Left colon (tissue), 2 donors: ENCODE measurements at regions not wholly inside any gene's neighbourhood (a gene's known extent, or its start where the extent isn't known, plus 50 kb on each side); places are given as distances from the start of the nearest gene placed in this dataset.

ENCODE experiments used
- ATAC-seq: fragments of 200-7000 bp; cut with Tn5 transposase; one replicate; pipeline ENCODE4 v1.9.1; 2020; ENCODE audit warnings: mild to moderate bottlenecking, moderate library complexity
- DNase-seq, 2 donors: peaks; one replicate each; pipeline ENCODE4 v3.0.0-alpha.2; 2020
- intact Hi-C, 2 donors: fragments of 100-400 bp; cut with DNase I in 1 of 2; cut with micrococcal nuclease in 1 of 2; formaldehyde crosslinking; loops; one replicate each; pipeline versions ENCODE4 v1.11.2 to v1.14.0; 2022; cut with DNase I, micrococcal nuclease
- donor health status: DM: no; HTN: no; CAD: no.
- donor health status: DM: yes; HTN: yes; CAD: no.

- intact Hi-C loops, result no loop called here
- ATAC-seq (no peak), DNase-seq (no peak)
These were observed 720.3 kb upstream of the ID2 start for GRCh38 chr2:7961550-7961949.

- ATAC-seq (no peak), DNase-seq (no peak)
- intact Hi-C loops, result no loop called here
These were observed 719.7 kb upstream of the ID2 start for GRCh38 chr2:7962161-7962560.

- DNase-seq, result no peak
- ATAC-seq, result no peak
- intact Hi-C loops, result no loop called here
These were observed 718.1 kb upstream of the ID2 start for GRCh38 chr2:7963787-7964186.

- intact Hi-C loops, result no loop called here
- DNase-seq (no peak), ATAC-seq (no peak)
These were observed 715.8 kb upstream of the ID2 start for GRCh38 chr2:7966032-7966431.

- DNase-seq (no peak), ATAC-seq (peak; percentile 62)
- intact Hi-C loops, result no loop called here
These were observed 714.0 kb upstream of the ID2 start for GRCh38 chr2:7967707-7968405.

GRCh38 chr2:7969756-7970515, 711.9 kb upstream of the ID2 start:
- no peak for ATAC-seq
- DNase-seq, result no peak

GRCh38 chr2:7971248-7971647, 710.6 kb upstream of the ID2 start:
- intact Hi-C loops, result no loop called here
- no peak for DNase-seq
- ATAC-seq, result no peak

More at GRCh38 chr2:7969756-7970515, 711.9 kb upstream of the ID2 start:
- intact Hi-C loops, result no loop called here

- DNase-seq, result no peak
- no peak for ATAC-seq
- intact Hi-C loops, result no loop called here
These were observed 710.0 kb upstream of the ID2 start for GRCh38 chr2:7971841-7972240.

GRCh38 chr2:7972670-7973069, 709.2 kb upstream of the ID2 start:
- intact Hi-C loops, result no loop called here
- ATAC-seq (no peak), DNase-seq (no peak)

GRCh38 chr2:7973801-7974480, 707.9 kb upstream of the ID2 start:
- ATAC-seq, result no peak
- intact Hi-C loops, result no loop called here
- no peak for DNase-seq

GRCh38 chr2:7974936-7975335, 706.9 kb upstream of the ID2 start:
- no peak for DNase-seq
- intact Hi-C loops, result no loop called here
- no peak for ATAC-seq

GRCh38 chr2:7976206-7976605, 705.6 kb upstream of the ID2 start:
- intact Hi-C loops, result no loop called here
- DNase-seq (no peak), ATAC-seq (no peak)

GRCh38 chr2:7977981-7978380, 703.9 kb upstream of the ID2 start:
- intact Hi-C loops, result no loop called here
- DNase-seq, result no peak
- no peak for ATAC-seq

GRCh38 chr2:7982054-7982453, 699.8 kb upstream of the ID2 start:
- DNase-seq (no peak), ATAC-seq (no peak)
- intact Hi-C loops, result no loop called here

- intact Hi-C loops, result no loop called here
- no peak for ATAC-seq
These were observed 698.4 kb upstream of the ID2 start for GRCh38 chr2:7983451-7983850.

GRCh38 chr2:7983912-7984311, 697.9 kb upstream of the ID2 start:
- DNase-seq (no peak), ATAC-seq (no peak)
- intact Hi-C loops, result no loop called here

More at GRCh38 chr2:7983451-7983850, 698.4 kb upstream of the ID2 start:
- no peak for DNase-seq

GRCh38 chr2:7984693-7985353, 697.0 kb upstream of the ID2 start:
- no peak for DNase-seq
- no peak for ATAC-seq
- intact Hi-C loops, result no loop called here

- DNase-seq (no peak), ATAC-seq (no peak)
- intact Hi-C loops, result no loop called here
These were observed 695.4 kb upstream of the ID2 start for GRCh38 chr2:7986431-7986830.

GRCh38 chr2:7987992-7988391, 693.9 kb upstream of the ID2 start:
- intact Hi-C loops, result no loop called here
- ATAC-seq (peak; percentile 43), DNase-seq (no peak)

- DNase-seq (no peak), ATAC-seq (no peak)
- intact Hi-C loops, result no loop called here
These were observed 693.4 kb upstream of the ID2 start for GRCh38 chr2:7988440-7988839.
